HEK293 (cell line): ENCODE measurements at regions not wholly inside any gene's neighbourhood (a gene's known extent, or its start where the extent isn't known, plus 50 kb on each side); places are given as distances from the start of the nearest gene placed in this dataset.

Experiments used
- CTCF ChIP-seq: fragments of 450-650 bp; formaldehyde crosslinking; IDR thresholded peaks from 2 replicates; pipeline ENCODE4 v1.5.1; 2016; ENCODE audit warnings: missing biosample characterization, missing genetic modification characterization
- PBX3 ChIP-seq: sonication (generic); formaldehyde crosslinking; IDR thresholded peaks from 2 replicates; pipeline ENCODE4 v1.8.1; 2022; ENCODE audit warnings: mild to moderate bottlenecking, moderate library complexity, missing genetic modification reagents
- PRDM10 ChIP-seq: fragments of 450-650 bp; formaldehyde crosslinking; IDR thresholded peaks from 2 replicates; pipeline ENCODE4 v1.5.1; 2016; ENCODE audit warnings: missing biosample characterization, missing genetic modification characterization
- REST ChIP-seq: fragments of 450-650 bp; formaldehyde crosslinking; IDR thresholded peaks from 2 replicates; pipeline ENCODE4 v1.5.1; 2016; ENCODE audit warnings: missing biosample characterization, missing genetic modification characterization
- ZBTB7A ChIP-seq: fragments of 450-650 bp; formaldehyde crosslinking; IDR thresholded peaks from 2 replicates; pipeline ENCODE4 v1.5.1; 2016; ENCODE audit warnings: low read depth, missing biosample characterization, missing genetic modification characterization
- ZNF157 ChIP-seq: fragments of 450-650 bp; formaldehyde crosslinking; IDR thresholded peaks from 2 replicates; pipeline ENCODE4 v1.5.1; 2016; ENCODE audit warnings: missing biosample characterization, missing genetic modification characterization
- ZNF335 ChIP-seq: fragments of 450-650 bp; formaldehyde crosslinking; conservative IDR thresholded peaks from 2 replicates; pipeline ENCODE4 v1.5.1; 2016; ENCODE audit warnings: missing biosample characterization, missing genetic modification characterization
- ZNF449 ChIP-seq: fragments of 450-650 bp; formaldehyde crosslinking; IDR thresholded peaks from 2 replicates; pipeline ENCODE4 v1.5.1; 2017; ENCODE audit warnings: missing biosample characterization, mild to moderate bottlenecking, missing genetic modification characterization, moderate library complexity
- ZNF501 ChIP-seq: fragments of 450-650 bp; formaldehyde crosslinking; IDR thresholded peaks from 2 replicates; pipeline ENCODE4 v1.5.1; 2016; ENCODE audit warnings: missing biosample characterization, missing genetic modification characterization
- ZNF560 ChIP-seq: fragments of 450-650 bp; formaldehyde crosslinking; IDR thresholded peaks from 2 replicates; pipeline ENCODE4 v1.5.1; 2017; ENCODE audit warnings: missing biosample characterization, missing genetic modification characterization, borderline replicate concordance
- ZNF639 ChIP-seq: fragments of 450-650 bp; formaldehyde crosslinking; IDR thresholded peaks from 2 replicates; pipeline ENCODE4 v1.5.1; 2016; ENCODE audit warnings: missing biosample characterization, missing genetic modification characterization
- ZNF830 ChIP-seq: fragments of 450-650 bp; IDR thresholded peaks from 2 replicates; pipeline ENCODE4 v1.5.0; 2018; ENCODE audit warnings: missing biosample characterization, missing genetic modification characterization, low read depth, mild to moderate bottlenecking, moderate library complexity
- ZSCAN16 ChIP-seq: fragments of 450-650 bp; formaldehyde crosslinking; IDR thresholded peaks from 2 replicates; pipeline ENCODE4 v1.5.1; 2016; ENCODE audit warnings: missing biosample characterization, missing genetic modification characterization

GRCh38 chr1:43043695-43044094, 85.0 kb upstream of the SLC2A1 start:
- TF ChIP-seq PBX3 (CRISPR knock-in tag) (no peak), ZNF157 (tag by site-specific recombination) (no peak), CTCF (tag by site-specific recombination) (no peak), ZNF335 (tag by site-specific recombination) (no peak), REST (tag by site-specific recombination) (no peak), ZBTB7A (no peak), ZNF560 (no peak), ZNF449 (tag by site-specific recombination) (no peak), ZNF501 (tag by site-specific recombination) (no peak), ZNF830 (no peak), PRDM10 (tag by site-specific recombination) (no peak), ZSCAN16 (tag by site-specific recombination) (no peak), ZNF639 (no peak)
